Panc1 (cell line): ENCODE measurements at regions not wholly inside any gene's neighbourhood (a gene's known extent, or its start where the extent isn't known, plus 50 kb on each side); places are given as distances from the start of the nearest gene placed in this dataset.

Experiments used
- POLR2AphosphoS5 ChIP-seq: IDR thresholded peaks from 2 replicates; pipeline ENCODE4 v1.6.1; 2012; ENCODE audit warnings: mild to moderate bottlenecking, low read depth, low read length, moderate library complexity
- TF ChIP-seq, protein P1 (sequence below): fragments of 450-650 bp; IDR thresholded peaks from 2 replicates; pipeline ENCODE4 v1.5.1; 2017; ENCODE audit warnings: mild to moderate bottlenecking

DNA sequence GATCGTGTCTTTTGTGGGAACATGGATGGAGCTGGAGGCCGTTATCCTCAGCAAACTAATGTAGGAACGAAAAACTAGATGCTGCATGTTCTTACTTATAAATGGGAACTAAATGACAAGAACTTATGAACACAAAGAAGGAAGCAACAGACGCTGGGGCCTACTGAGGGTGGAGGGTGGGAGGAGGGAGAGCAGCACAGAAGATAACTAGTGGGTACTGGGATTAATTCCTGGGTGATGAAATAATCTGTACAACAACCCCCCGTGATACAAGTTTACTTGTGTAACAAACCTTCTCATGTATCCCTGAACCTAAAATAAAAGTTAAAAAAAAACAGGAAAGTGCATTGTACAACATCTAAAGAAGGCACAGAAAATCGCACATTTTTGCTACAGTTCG is 59.0 kb upstream of the TMEM170B start:
- TF ChIP-seq, protein P1, sequence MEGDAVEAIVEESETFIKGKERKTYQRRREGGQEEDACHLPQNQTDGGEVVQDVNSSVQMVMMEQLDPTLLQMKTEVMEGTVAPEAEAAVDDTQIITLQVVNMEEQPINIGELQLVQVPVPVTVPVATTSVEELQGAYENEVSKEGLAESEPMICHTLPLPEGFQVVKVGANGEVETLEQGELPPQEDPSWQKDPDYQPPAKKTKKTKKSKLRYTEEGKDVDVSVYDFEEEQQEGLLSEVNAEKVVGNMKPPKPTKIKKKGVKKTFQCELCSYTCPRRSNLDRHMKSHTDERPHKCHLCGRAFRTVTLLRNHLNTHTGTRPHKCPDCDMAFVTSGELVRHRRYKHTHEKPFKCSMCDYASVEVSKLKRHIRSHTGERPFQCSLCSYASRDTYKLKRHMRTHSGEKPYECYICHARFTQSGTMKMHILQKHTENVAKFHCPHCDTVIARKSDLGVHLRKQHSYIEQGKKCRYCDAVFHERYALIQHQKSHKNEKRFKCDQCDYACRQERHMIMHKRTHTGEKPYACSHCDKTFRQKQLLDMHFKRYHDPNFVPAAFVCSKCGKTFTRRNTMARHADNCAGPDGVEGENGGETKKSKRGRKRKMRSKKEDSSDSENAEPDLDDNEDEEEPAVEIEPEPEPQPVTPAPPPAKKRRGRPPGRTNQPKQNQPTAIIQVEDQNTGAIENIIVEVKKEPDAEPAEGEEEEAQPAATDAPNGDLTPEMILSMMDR = no peak
- TF ChIP-seq POLR2AphosphoS5 = no peak
